ENCODE measurements at regions not wholly inside any gene's neighbourhood (a gene's known extent, or its start where the extent isn't known, plus 50 kb on each side); places are given as distances from the start of the nearest gene placed in this dataset.

DNA sequence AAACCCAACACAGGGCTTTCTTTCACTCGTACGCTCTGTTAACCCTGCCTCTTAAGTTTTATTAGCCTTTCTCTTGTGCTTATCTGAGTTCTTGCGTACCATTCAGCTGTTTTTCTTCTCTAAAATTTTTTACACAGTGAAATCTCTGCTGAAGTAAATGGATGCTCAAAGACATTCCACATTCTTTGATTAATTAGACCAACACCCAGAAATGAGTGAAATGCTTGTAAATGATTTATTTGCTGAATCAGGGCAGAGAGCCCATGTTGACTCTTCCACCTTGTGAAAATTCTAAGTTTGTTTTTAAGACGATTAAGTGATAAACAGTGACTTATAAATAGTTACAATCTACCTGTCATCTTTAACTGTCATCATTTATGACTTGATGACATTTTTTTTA, 156.7 kb downstream of the ACTL8 start:
- TF ChIP-seq POLR2A (IDR thresholded peaks at IDR 0.05; ENCODE audit: low read length) (no peak), GATA1 (IDR thresholded peaks at IDR 0.05; ENCODE audit: low read depth, low read length) (no peak)

Measured in erythroblast (primary cell).